ENCODE measurements at regions not wholly inside any gene's neighbourhood (a gene's known extent, or its start where the extent isn't known, plus 50 kb on each side); places are given as distances from the start of the nearest gene placed in this dataset.
"Not testable (repeated sequence)": the region's sequence is repeated elsewhere in the genome, so short reads cannot be mapped to it uniquely, and the experiment has no call there.

DNA sequence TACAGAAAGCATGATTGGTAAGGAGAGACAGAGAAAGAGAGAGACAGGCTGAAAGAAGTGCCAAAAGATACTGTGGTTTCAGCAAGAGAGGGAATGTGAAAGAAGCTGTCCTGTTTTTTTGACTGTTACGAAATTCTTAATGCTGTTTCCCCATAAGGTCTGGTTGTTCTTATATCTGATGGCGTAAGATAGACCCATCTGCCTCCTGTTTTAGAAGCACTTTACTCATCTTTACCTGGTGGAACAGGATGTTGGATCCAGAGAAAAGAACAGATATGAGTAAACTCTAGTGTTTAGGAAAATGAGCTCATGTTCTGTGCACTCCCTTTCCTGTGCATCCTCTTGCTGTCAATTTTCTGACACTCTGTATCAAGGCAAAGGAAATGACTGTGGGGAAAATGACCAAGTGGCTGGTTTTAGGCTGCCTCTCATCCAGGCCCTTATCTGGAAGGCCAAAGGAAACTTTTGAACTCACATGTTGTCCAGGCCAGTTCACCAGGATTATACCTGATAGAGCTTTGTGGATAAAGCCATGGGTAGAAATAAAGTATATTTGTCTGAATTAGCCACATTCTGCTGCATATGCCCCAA, 311.7 kb upstream of the HTR2C start:
- TF ChIP-seq, protein P1, sequence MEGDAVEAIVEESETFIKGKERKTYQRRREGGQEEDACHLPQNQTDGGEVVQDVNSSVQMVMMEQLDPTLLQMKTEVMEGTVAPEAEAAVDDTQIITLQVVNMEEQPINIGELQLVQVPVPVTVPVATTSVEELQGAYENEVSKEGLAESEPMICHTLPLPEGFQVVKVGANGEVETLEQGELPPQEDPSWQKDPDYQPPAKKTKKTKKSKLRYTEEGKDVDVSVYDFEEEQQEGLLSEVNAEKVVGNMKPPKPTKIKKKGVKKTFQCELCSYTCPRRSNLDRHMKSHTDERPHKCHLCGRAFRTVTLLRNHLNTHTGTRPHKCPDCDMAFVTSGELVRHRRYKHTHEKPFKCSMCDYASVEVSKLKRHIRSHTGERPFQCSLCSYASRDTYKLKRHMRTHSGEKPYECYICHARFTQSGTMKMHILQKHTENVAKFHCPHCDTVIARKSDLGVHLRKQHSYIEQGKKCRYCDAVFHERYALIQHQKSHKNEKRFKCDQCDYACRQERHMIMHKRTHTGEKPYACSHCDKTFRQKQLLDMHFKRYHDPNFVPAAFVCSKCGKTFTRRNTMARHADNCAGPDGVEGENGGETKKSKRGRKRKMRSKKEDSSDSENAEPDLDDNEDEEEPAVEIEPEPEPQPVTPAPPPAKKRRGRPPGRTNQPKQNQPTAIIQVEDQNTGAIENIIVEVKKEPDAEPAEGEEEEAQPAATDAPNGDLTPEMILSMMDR (IDR thresholded peaks at IDR 0.05), result no peak
- no peak for TF ChIP-seq POLR2A (IDR thresholded peaks at IDR 0.05)
- H3K36me3 ChIP-seq (replicated peaks in 1 of 2; ENCODE audit: insufficient read depth in 1 of 2, low read depth in 2 of 2), result no peaks in the 10 kb centered on the region
- intact Hi-C loops (cut with DNase I), result no loop called here
- 53 to 73% methylated on average over 2 of the region's 2 CpGs for WGBS, 2 donors
- ATAC-seq (no peak), DNase-seq (no peak)
- H3K4me1 ChIP-seq, result no peaks in the 10 kb centered on the region
- H3K27me3 ChIP-seq, result no peaks in the 10 kb centered on the region
- H3K9me3 ChIP-seq, result no peaks in the 10 kb centered on the region
- no peak overlapping the region for H3K27ac ChIP-seq
- no peak overlapping the region for H3K4me3 ChIP-seq

DNA sequence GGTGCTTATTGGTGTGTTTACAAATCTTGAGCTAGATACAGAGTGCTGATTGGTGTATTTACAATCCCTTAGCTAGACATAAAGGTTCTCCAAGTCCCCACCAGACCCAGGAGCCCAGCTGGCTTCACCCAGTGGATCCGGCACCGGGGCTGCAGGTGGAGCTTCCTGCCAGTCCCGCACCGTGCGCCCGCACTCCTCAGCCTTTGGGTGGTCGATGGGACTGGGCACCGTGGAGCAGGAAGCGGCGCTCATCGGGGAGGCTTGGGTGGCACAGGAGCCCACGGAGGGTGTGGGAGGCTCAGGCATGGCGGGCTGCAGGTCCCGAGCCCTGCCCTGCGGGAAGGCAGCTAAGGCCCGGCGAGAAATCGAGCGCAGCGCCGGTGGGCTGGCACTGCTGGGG, 313.5 kb upstream of the HTR2C start:
- intact Hi-C loops (cut with DNase I), result not testable (repeated sequence)

DNA sequence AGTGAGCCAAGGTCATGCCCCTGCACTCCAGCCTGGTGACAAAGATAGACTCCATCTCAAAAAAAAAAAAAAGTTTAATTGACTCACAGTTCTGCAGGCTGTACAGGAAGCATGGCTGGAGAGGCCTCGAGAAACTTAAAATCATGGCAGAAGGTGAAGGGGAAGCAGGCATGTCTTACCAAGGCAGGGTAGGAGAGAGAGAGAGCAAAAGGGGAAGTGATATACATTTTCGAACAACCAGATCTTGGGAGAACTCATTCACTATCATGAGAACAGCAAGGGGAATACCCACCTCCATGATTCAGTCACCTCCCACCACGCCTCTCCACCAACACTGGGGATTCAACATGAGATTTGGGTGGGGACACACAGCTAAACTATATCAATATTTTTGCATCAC, 315.2 kb upstream of the HTR2C start:
- ATAC-seq (no peak), DNase-seq (no peak)
- Histone ChIP-seq H3K9me3 (no peaks in the 10 kb centered on the region), H3K4me1 (no peaks in the 10 kb centered on the region), H3K4me3 (no peak overlapping the region), H3K27ac (no peak overlapping the region), H3K36me3 (replicated peaks in 1 of 2; ENCODE audit: insufficient read depth in 1 of 2, low read depth in 2 of 2) (no peaks in the 10 kb centered on the region), H3K27me3 (no peaks in the 10 kb centered on the region)
- no peak for TF ChIP-seq POLR2A (IDR thresholded peaks at IDR 0.05)
- TF ChIP-seq, protein P1 (IDR thresholded peaks at IDR 0.05), result no peak
- WGBS, 2 donors, result 38 to 71% methylated on average over 3 of the region's 3 CpGs
- intact Hi-C loops (cut with DNase I), result no loop called here

More for the DNA sequence above, 313.5 kb upstream of the HTR2C start:
- not testable (repeated sequence) for H3K36me3 ChIP-seq (replicated peaks in 1 of 2; ENCODE audit: insufficient read depth in 1 of 2, low read depth in 2 of 2); H3K27ac ChIP-seq; H3K27me3 ChIP-seq; H3K9me3 ChIP-seq; ATAC-seq; H3K4me1 ChIP-seq; H3K4me3 ChIP-seq; DNase-seq
- 96% methylated on average over 10 of the region's 21 CpGs; no CpG with 5 or more reads in 1 of the 2 donors for WGBS, 2 donors

DNA sequence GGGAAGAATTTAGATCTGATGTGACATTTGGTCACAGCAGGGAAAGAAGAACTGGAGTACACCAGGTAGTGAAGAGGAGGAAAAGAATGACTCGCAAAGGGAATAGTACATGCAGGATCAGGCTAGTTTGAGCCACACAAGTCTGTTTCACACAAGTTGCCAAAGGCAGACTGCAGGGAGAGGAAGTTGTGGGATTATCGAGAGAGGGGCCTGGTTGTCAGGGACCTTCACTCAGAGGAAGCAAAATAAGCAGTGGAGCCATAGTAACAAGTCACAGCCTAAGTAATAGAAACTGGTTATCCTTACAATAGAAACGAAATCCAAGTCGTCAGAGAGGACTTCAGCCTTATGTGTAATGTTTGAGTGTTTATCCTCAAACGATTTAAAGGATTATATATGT, 316.7 kb upstream of the HTR2C start:
- Histone ChIP-seq H3K9me3 (no peaks in the 10 kb centered on the region), H3K27ac (no peak overlapping the region), H3K27me3 (no peaks in the 10 kb centered on the region), H3K4me3 (no peak overlapping the region), H3K4me1 (no peaks in the 10 kb centered on the region), H3K36me3 (replicated peaks in 1 of 2; ENCODE audit: insufficient read depth in 1 of 2, low read depth in 2 of 2) (no peaks in the 10 kb centered on the region)
- DNase-seq (no peak), ATAC-seq (no peak)
- intact Hi-C loops (cut with DNase I), result no loop called here
- no peak for TF ChIP-seq POLR2A (IDR thresholded peaks at IDR 0.05)
- TF ChIP-seq, protein P1 (IDR thresholded peaks at IDR 0.05), result no peak
- WGBS, 2 donors, result 36 to 59% methylated on average over 5 of the region's 5 CpGs

DNA sequence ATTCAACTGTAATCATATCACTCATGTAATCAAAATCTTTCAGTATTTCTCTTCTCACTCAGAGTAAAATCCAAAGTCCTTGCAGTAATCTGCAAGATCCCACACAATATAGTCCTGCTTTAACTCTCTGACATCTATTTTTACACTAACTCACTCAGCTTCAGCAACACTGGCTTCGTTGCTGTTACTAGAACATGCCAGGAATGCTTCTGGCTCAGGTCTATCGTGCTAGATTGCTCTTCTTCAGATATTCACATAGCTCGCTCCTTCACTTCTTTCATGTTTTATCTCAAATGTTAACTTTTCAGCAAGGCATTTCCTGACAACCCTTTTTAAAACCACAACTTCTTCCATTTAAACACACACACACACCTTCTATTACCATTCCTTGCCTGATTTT, 331.7 kb upstream of the HTR2C start:
- TF ChIP-seq, protein P1 (IDR thresholded peaks at IDR 0.05), result no peak
- no peak for TF ChIP-seq POLR2A (IDR thresholded peaks at IDR 0.05)
- Histone ChIP-seq H3K4me1 (no peaks in the 10 kb centered on the region), H3K27me3 (no peaks in the 10 kb centered on the region), H3K27ac (no peak overlapping the region), H3K36me3 (replicated peaks in 1 of 2; ENCODE audit: insufficient read depth in 1 of 2, low read depth in 2 of 2) (no peaks in the 10 kb centered on the region), H3K4me3 (no peak overlapping the region), H3K9me3 (no peaks in the 10 kb centered on the region)
- ATAC-seq (no peak), DNase-seq (no peak)
- WGBS, 2 donors, result 25 to 42% methylated on average over 3 of the region's 3 CpGs
- intact Hi-C loops (cut with DNase I), result no loop called here
